GM13977 (cell line): ENCODE measurements at regions not wholly inside any gene's neighbourhood (a gene's known extent, or its start where the extent isn't known, plus 50 kb on each side); places are given as distances from the start of the nearest gene placed in this dataset.

ENCODE experiments used
- DNase-seq: peaks from one replicate; pipeline ENCODE4 v3.0.0; 2012; ENCODE audit warnings: low spot score
- in situ Hi-C: fragments of 300-500 bp; cut with MboI; formaldehyde crosslinking; loops from one replicate; pipeline ENCODE4 v1.12.0; 2022; ENCODE audit warnings: low sequenced_read_pairs, low pct_unique_long_range_greater_than_20kb, mixed read lengths, inconsistent platforms; ENCODE audit not compliant: unreplicated experiment
- TF ChIP-seq, protein P1 (sequence below): IDR thresholded peaks from 2 replicates; pipeline ENCODE4 v1.5.1; 2012; ENCODE audit warnings: mild to moderate bottlenecking, control low read depth; ENCODE audit not compliant: insufficient read depth; ENCODE audit errors: extremely low read depth, missing control alignments

GRCh38 chr2:128412181-128412871, 93.7 kb upstream of the HS6ST1 start:
- DNase-seq: no peak
- in situ Hi-C loops: no loop called here
- TF ChIP-seq, protein P1, sequence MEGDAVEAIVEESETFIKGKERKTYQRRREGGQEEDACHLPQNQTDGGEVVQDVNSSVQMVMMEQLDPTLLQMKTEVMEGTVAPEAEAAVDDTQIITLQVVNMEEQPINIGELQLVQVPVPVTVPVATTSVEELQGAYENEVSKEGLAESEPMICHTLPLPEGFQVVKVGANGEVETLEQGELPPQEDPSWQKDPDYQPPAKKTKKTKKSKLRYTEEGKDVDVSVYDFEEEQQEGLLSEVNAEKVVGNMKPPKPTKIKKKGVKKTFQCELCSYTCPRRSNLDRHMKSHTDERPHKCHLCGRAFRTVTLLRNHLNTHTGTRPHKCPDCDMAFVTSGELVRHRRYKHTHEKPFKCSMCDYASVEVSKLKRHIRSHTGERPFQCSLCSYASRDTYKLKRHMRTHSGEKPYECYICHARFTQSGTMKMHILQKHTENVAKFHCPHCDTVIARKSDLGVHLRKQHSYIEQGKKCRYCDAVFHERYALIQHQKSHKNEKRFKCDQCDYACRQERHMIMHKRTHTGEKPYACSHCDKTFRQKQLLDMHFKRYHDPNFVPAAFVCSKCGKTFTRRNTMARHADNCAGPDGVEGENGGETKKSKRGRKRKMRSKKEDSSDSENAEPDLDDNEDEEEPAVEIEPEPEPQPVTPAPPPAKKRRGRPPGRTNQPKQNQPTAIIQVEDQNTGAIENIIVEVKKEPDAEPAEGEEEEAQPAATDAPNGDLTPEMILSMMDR: no peak

DNA sequence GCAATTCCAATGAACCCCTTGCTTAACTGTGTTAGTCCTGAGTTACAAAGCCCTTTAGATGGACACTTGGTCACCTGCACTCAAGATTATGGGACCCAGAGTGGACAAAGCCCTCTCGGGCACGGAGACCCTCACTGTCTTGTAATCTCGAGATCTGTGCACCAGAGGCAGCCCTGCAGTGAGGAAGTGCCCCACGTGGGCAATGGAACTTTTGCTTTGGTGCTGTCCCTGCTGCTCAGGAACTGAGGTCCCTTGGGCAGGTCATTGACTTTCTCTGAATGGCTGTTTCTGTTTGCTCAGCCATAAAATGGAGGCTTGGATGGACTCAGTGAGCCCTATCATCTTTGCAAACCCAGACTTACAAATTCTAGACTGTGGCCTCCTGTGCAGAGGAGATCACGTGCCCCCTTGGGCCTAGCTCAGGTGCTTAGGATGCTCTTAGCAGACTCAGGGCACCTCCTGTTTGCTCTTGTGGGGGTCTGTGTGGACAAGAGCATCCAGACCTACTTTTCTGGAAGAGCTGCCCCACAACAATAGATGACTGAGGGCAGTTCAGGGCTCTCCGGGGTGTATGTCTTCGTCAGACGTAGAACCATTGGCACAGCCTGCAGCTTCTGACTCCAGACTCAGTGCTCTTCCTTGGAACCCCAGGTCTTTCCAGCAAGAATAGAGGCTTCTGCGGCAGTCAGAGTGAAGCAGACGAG, 94.5 kb upstream of the HS6ST1 start:
- no peak for DNase-seq
- TF ChIP-seq, protein P1: no peak
- in situ Hi-C loops: no loop called here

- in situ Hi-C loops: no loop called here
- TF ChIP-seq, protein P1: no peak
- no peak for DNase-seq
Measured at GRCh38 chr2:128413718-128414341, 95.2 kb upstream of the HS6ST1 start.

GRCh38 chr2:128414351-128414750, 95.7 kb upstream of the HS6ST1 start:
- no peak for DNase-seq
- TF ChIP-seq, protein P1: no peak
- in situ Hi-C loops: no loop called here

DNA sequence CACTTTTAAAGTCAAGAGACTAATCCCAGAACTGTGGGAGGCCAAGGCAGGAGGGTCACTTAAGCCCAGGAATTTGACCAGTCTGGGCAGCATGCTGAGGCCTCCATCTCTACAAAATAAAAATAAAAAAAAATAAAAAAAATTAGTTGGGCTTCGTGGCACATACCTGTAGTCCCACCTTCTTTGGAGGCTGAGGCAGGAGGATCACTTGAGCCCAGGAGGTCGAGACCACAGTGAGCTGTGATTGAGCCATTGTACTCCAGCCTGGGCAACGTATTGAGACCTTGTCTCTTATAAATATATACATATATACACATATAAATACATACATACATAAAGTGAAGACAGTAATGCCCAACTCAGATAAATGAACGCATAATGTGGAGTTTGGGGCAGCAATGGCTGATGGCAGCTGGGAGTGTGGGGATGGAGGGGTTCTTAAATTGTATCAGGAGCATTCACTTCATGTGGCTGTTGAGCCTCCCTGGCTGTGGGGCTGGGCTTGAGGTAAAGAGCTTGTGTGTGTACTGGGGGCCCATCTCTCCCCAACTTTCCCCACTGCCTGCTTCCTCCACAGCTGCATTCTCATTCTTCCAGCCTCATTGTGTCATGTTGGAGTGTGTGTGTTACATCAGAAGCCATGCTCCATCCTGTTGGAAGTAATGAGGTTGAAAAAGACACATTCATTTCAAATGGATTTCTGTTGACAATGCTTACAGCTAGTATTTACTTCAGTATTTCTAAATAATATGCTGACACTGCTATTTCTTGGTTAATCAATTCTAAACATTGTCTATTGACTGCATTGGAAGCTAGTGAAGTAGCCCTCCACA, 96.5 kb upstream of the HS6ST1 start:
- no peak for DNase-seq
- in situ Hi-C loops: no loop called here
- TF ChIP-seq, protein P1: no peak

DNA sequence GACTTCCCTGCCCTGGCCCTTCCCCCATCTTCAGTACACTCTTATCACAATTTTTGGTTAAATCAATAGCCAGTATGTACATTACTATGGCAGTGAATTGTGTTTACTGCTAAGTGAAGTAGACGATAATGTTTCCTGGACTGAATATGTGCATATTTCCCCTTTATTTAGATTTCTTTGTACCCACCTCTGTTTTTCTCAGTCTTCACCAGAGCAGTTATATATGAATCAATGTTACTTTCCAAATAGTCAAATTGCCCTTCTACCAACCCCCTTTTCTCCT, 97.1 kb upstream of the HS6ST1 start:
- no peak for DNase-seq
- TF ChIP-seq, protein P1: no peak
- in situ Hi-C loops: no loop called here
